ENCODE measurements at regions not wholly inside any gene's neighbourhood (a gene's known extent, or its start where the extent isn't known, plus 50 kb on each side); places are given as distances from the start of the nearest gene placed in this dataset.

GRCh38 chr4:53659737-53660136 is 68.5 kb upstream of the LNX1 start:
- Histone ChIP-seq H3K9me3 (replicated peaks in 1 of 11) (peaks cover 0 to 2% (median 0%) of the 10 kb centered on the region in 11 experiments; a peak in 3 of 22 replicates), H3K9ac (no peak overlapping the region), H3K4me2 (no peak overlapping the region), H3K36me3 (no peaks in the 10 kb centered on the region), H3K27me3 (no peaks in the 10 kb centered on the region), H3K4me1 (peaks cover 0 to 7% (median 0%) of the 10 kb centered on the region in 10 experiments; a peak in 1 of 20 replicates), H3K4me3 (no peak overlapping the region), H3K27ac (no peak overlapping the region), H4K20me1 (no peaks in the 10 kb centered on the region)
- no peak for TF ChIP-seq Cebpa-rat (IDR thresholded peaks at IDR 0.05)

- Histone ChIP-seq H3K36me3 (no peaks in the 10 kb centered on the region), H3K4me3 (no peak overlapping the region), H3K27ac (no peak overlapping the region), H3K4me1 (peaks cover 0 to 7% (median 0%) of the 10 kb centered on the region in 10 experiments; a peak in 3 of 20 replicates), H4K20me1 (no peaks in the 10 kb centered on the region), H3K9ac (no peak overlapping the region), H3K9me3 (replicated peaks in 1 of 11) (no peaks in the 10 kb centered on the region), H3K4me2 (no peak overlapping the region), H3K27me3 (no peaks in the 10 kb centered on the region)
- TF ChIP-seq Cebpa-rat (IDR thresholded peaks at IDR 0.05): no peak
These were observed 67.8 kb upstream of the LNX1 start for GRCh38 chr4:53659112-53659511.

- H4K20me1 ChIP-seq: no peaks in the 10 kb centered on the region
- H3K27me3 ChIP-seq: no peaks in the 10 kb centered on the region
- H3K27ac ChIP-seq: no peak overlapping the region
- peaks cover 0 to 10% (median 0%) of the 10 kb centered on the region in 10 experiments; a peak in 3 of 20 replicates for H3K4me1 ChIP-seq
- H3K4me2 ChIP-seq: no peak overlapping the region
- H3K9me3 ChIP-seq (replicated peaks in 1 of 11): no peaks in the 10 kb centered on the region
- no peak for TF ChIP-seq Cebpa-rat (IDR thresholded peaks at IDR 0.05)
- H3K4me3 ChIP-seq: no peak overlapping the region
- H3K9ac ChIP-seq: no peak overlapping the region
- no peaks in the 10 kb centered on the region for H3K36me3 ChIP-seq
These were observed 66.7 kb upstream of the LNX1 start for GRCh38 chr4:53658029-53658428.

- no peak for TF ChIP-seq Cebpa-rat (IDR thresholded peaks at IDR 0.05)
- Histone ChIP-seq H3K4me1 (peaks cover 0 to 10% (median 0%) of the 10 kb centered on the region in 10 experiments; a peak in 3 of 20 replicates), H3K4me3 (no peak overlapping the region), H3K27ac (no peak overlapping the region), H3K36me3 (no peaks in the 10 kb centered on the region), H3K9ac (no peak overlapping the region), H3K4me2 (no peak overlapping the region), H3K9me3 (replicated peaks in 1 of 11) (no peaks in the 10 kb centered on the region), H4K20me1 (no peaks in the 10 kb centered on the region), H3K27me3 (no peaks in the 10 kb centered on the region)
These were observed 65.2 kb upstream of the LNX1 start for GRCh38 chr4:53656421-53656981.

GRCh38 chr4:53654300-53654758 is 63.0 kb upstream of the LNX1 start:
- Histone ChIP-seq H4K20me1 (no peaks in the 10 kb centered on the region), H3K4me3 (no peak overlapping the region), H3K4me2 (no peak overlapping the region), H3K36me3 (no peaks in the 10 kb centered on the region), H3K9ac (no peak overlapping the region), H3K9me3 (replicated peaks in 1 of 11) (no peaks in the 10 kb centered on the region), H3K4me1 (peaks cover 0 to 10% (median 0%) of the 10 kb centered on the region in 10 experiments; a peak in 3 of 20 replicates), H3K27ac (no peak overlapping the region), H3K27me3 (no peaks in the 10 kb centered on the region)
- TF ChIP-seq Cebpa-rat (IDR thresholded peaks at IDR 0.05): no peak

GRCh38 chr4:53653484-53654053 is 62.3 kb upstream of the LNX1 start:
- no peak overlapping the region for H3K9ac ChIP-seq

GRCh38 chr4:53651156-53651735 is 60.0 kb upstream of the LNX1 start:
- Histone ChIP-seq H3K9ac (no peak overlapping the region), H3K4me1 (peaks cover 0 to 10% (median 0%) of the 10 kb centered on the region in 10 experiments; a peak in 2 of 20 replicates), H3K9me3 (replicated peaks in 1 of 11) (no peaks in the 10 kb centered on the region), H3K36me3 (no peaks in the 10 kb centered on the region), H3K4me3 (no peak overlapping the region), H3K27ac (no peak overlapping the region), H4K20me1 (no peaks in the 10 kb centered on the region), H3K27me3 (no peaks in the 10 kb centered on the region), H3K4me2 (no peak overlapping the region)
- no peak for TF ChIP-seq Cebpa-rat (IDR thresholded peaks at IDR 0.05)

More at GRCh38 chr4:53653484-53654053, 62.3 kb upstream of the LNX1 start:
- no peak overlapping the region for H3K4me2 ChIP-seq
- H3K9me3 ChIP-seq (replicated peaks in 1 of 11): no peaks in the 10 kb centered on the region
- H4K20me1 ChIP-seq: no peaks in the 10 kb centered on the region
- no peaks in the 10 kb centered on the region for H3K36me3 ChIP-seq
- no peaks in the 10 kb centered on the region for H3K27me3 ChIP-seq
- no peak overlapping the region for H3K4me3 ChIP-seq
- no peak overlapping the region for H3K27ac ChIP-seq
- no peak for TF ChIP-seq Cebpa-rat (IDR thresholded peaks at IDR 0.05)
- peaks cover 0 to 10% (median 0%) of the 10 kb centered on the region in 10 experiments; a peak in 3 of 20 replicates for H3K4me1 ChIP-seq

- peaks cover 0 to 15% (median 0%) of the 10 kb centered on the region in 10 experiments; a peak in 7 of 20 replicates for H3K4me1 ChIP-seq
- no peak overlapping the region for H3K9ac ChIP-seq
- no peak for TF ChIP-seq Cebpa-rat (IDR thresholded peaks at IDR 0.05)
- no peaks in the 10 kb centered on the region for H3K9me3 ChIP-seq (replicated peaks in 1 of 11)
- H3K36me3 ChIP-seq: no peaks in the 10 kb centered on the region
- no peaks in the 10 kb centered on the region for H4K20me1 ChIP-seq
- no peak overlapping the region for H3K4me3 ChIP-seq
- no peak overlapping the region for H3K27ac ChIP-seq
- no peak overlapping the region for H3K4me2 ChIP-seq
- no peaks in the 10 kb centered on the region for H3K27me3 ChIP-seq
These were observed 58.1 kb upstream of the LNX1 start for GRCh38 chr4:53649357-53649756.

GRCh38 chr4:53647547-53647946 is 56.3 kb upstream of the LNX1 start:
- Histone ChIP-seq H3K27me3 (no peaks in the 10 kb centered on the region), H3K4me3 (no peak overlapping the region), H4K20me1 (no peaks in the 10 kb centered on the region), H3K4me1 (peaks cover 0 to 15% (median 0%) of the 10 kb centered on the region in 10 experiments; a peak in 5 of 20 replicates), H3K9me3 (replicated peaks in 1 of 11) (no peaks in the 10 kb centered on the region), H3K27ac (no peak overlapping the region), H3K9ac (no peak overlapping the region), H3K36me3 (no peaks in the 10 kb centered on the region), H3K4me2 (no peak overlapping the region)
- no peak for TF ChIP-seq Cebpa-rat (IDR thresholded peaks at IDR 0.05)

Data from BLaER1 treated with 17β-estradiol and CSF1 and Interleukin-3, amounts not matched to agents 10 nM and 100 nM (cell line).